H1 (cell line): ENCODE measurements at regions not wholly inside any gene's neighbourhood (a gene's known extent, or its start where the extent isn't known, plus 50 kb on each side); places are given as distances from the start of the nearest gene placed in this dataset.

ENCODE experiments used
- CTCF ChIA-PET: fragments of 300-600 bp; sonication (Branson Sonifier 250); formaldehyde crosslinking; loops from one replicate; lab custom pipeline; 2021; ENCODE audit not compliant: partially characterized antibody; lab: Charles Lee
- POLR2A ChIA-PET: fragments of 300-600 bp; sonication (Branson Sonifier 250); formaldehyde crosslinking; loops from one replicate; lab custom pipeline; 2021; ENCODE audit warnings: inconsistent platforms; ENCODE audit not compliant: partially characterized antibody; lab: Charles Lee
- DNase-seq, 2 experiments: peaks; one replicate each; pipeline versions ENCODE4 v3.0.0 to v3.0.0-alpha.2; 2010 to 2022; ENCODE audit warnings: low spot score in 2 of 2, low read depth in 1 of 2, mixed read lengths in 1 of 2
- FAIRE-seq: peaks from 2 replicates; lab custom pipeline; 2011; peaks lifted over from hg19 to GRCh38; lab: Jason Lieb, UNC
- H2AFZ ChIP-seq: 2 replicates; pipeline ENCODE4 v1.8.1; 2012; ENCODE audit warnings: low read length, inconsistent platforms
- H2AK5ac ChIP-seq: 2 replicates; pipeline ENCODE4 v1.6.1; 2013; ENCODE audit warnings: low read depth, low read length
- H2BK120ac ChIP-seq: replicated peaks from 2 replicates; pipeline ENCODE3; 2013; ENCODE audit warnings: low read depth, low read length, inconsistent platforms
- H2BK12ac ChIP-seq: 2 replicates; pipeline ENCODE4 v1.6.1; 2013; ENCODE audit warnings: low read depth, low read length
- H2BK15ac ChIP-seq: 2 replicates; pipeline ENCODE4 v1.6.1; 2013; ENCODE audit warnings: low read length
- H2BK20ac ChIP-seq: 2 replicates; pipeline ENCODE4 v1.6.1; 2013; ENCODE audit warnings: low read length
- H2BK5ac ChIP-seq: 2 replicates; pipeline ENCODE4 v1.6.1; 2013; ENCODE audit warnings: low read depth, low read length
- H3K14ac ChIP-seq: 2 replicates; pipeline ENCODE4 v1.6.1; 2013; ENCODE audit warnings: inconsistent platforms; ENCODE audit not compliant: insufficient read length
- H3K18ac ChIP-seq: 2 replicates; pipeline ENCODE4 v1.6.1; 2013; ENCODE audit warnings: low read length; ENCODE audit errors: extremely low read depth
- H3K23ac ChIP-seq: 2 replicates; pipeline ENCODE4 v1.6.1; 2013; ENCODE audit warnings: inconsistent platforms; ENCODE audit not compliant: insufficient read length
- H3K23me2 ChIP-seq: 2 replicates; pipeline ENCODE4 v1.6.1; 2013; ENCODE audit warnings: low read depth, low read length
- H3K27ac ChIP-seq: 2 replicates; pipeline ENCODE4 v1.6.1; 2011; ENCODE audit warnings: low read depth, low read length, inconsistent platforms
- H3K27me3 ChIP-seq, 4 experiments: replicated peaks in 1 of 4; 1 replicate in 1 of 4; 2 replicates in 3 of 4; pipeline versions ENCODE4 v1.6.1 to v1.8.1; 2011 to 2013; ENCODE audit warnings: low read length in 3 of 4, mild to moderate bottlenecking in 3 of 4, inconsistent platforms in 2 of 4, mixed read lengths in 2 of 4, moderate library complexity in 1 of 4; ENCODE audit not compliant: control insufficient read depth in 3 of 4, insufficient read depth in 3 of 4; ENCODE audit errors: extremely low read depth in 1 of 4
- H3K36me3 ChIP-seq, 4 experiments: 2 replicates each; pipeline versions ENCODE4 v1.6.1 to v1.8.1; 2011 to 2013; ENCODE audit warnings: mild to moderate bottlenecking in 4 of 4, low read length in 3 of 4, moderate library complexity in 2 of 4, control low read depth in 1 of 4, inconsistent platforms in 1 of 4; ENCODE audit not compliant: insufficient read depth in 4 of 4, control insufficient read depth in 2 of 4
- H3K4ac ChIP-seq: replicated peaks from 2 replicates; pipeline ENCODE3; 2013; ENCODE audit warnings: low read length, low read depth, mixed read lengths, inconsistent platforms; ENCODE audit not compliant: insufficient read length
- H3K4me1 ChIP-seq, 4 experiments: replicated peaks in 1 of 4; 1 replicate in 1 of 4; 2 replicates in 3 of 4; pipeline versions ENCODE4 v1.6.1 to v1.8.1; 2011 to 2013; ENCODE audit warnings: low read length in 3 of 4, inconsistent platforms in 2 of 4, mixed read lengths in 1 of 4; ENCODE audit not compliant: insufficient read depth in 4 of 4, control insufficient read depth in 3 of 4
- H3K4me2 ChIP-seq, 2 experiments: 2 replicates each; pipeline versions ENCODE4 v1.6.1 to v1.8.1; 2011 to 2013; ENCODE audit warnings: low read depth in 2 of 2, low read length in 2 of 2, control low read depth in 1 of 2, inconsistent platforms in 1 of 2, mild to moderate bottlenecking in 1 of 2; ENCODE audit not compliant: insufficient read depth in 1 of 2
- H3K4me3 ChIP-seq, 4 experiments: fragments of 200-600, 300-600 bp in 1 of 4; sonication (generic), shearing (Covaris generic), sonication (Bioruptor Twin) in 1 of 4; 2 replicates each; pipeline versions ENCODE4 v1.5.1 to v1.8.1; 2011 to 2016; ENCODE audit warnings: low read length in 4 of 4, low read depth in 3 of 4, control low read depth in 2 of 4, inconsistent platforms in 2 of 4, mild to moderate bottlenecking in 2 of 4, mixed read lengths in 1 of 4, moderate library complexity in 1 of 4; ENCODE audit not compliant: insufficient read depth in 2 of 4; ENCODE audit errors: extremely low read depth in 1 of 4
- H3K56ac ChIP-seq: replicated peaks from 2 replicates; pipeline ENCODE3; 2013; ENCODE audit warnings: low read depth, mild to moderate bottlenecking, mixed read lengths, low read length, inconsistent platforms; ENCODE audit not compliant: insufficient read length
- H3K79me1 ChIP-seq: 2 replicates; pipeline ENCODE4 v1.6.1; 2013; ENCODE audit warnings: low read depth, low read length, control low read depth
- H3K79me2 ChIP-seq, 2 experiments: 2 replicates each; pipeline versions ENCODE4 v1.6.1 to v1.8.1; 2012 to 2013; ENCODE audit warnings: low read length in 2 of 2, mild to moderate bottlenecking in 2 of 2, inconsistent platforms in 1 of 2; ENCODE audit not compliant: insufficient read depth in 2 of 2, control insufficient read depth in 1 of 2
- H3K9ac ChIP-seq, 4 experiments: replicated peaks in 1 of 4; 1 replicate in 1 of 4; 2 replicates in 3 of 4; pipeline versions ENCODE4 v1.6.1 to v1.8.1; 2011 to 2013; ENCODE audit warnings: low read depth in 3 of 4, low read length in 3 of 4, control low read depth in 2 of 4, mild to moderate bottlenecking in 2 of 4, moderate library complexity in 2 of 4, inconsistent platforms in 1 of 4; ENCODE audit errors: extremely low read depth in 1 of 4
- H3K9me3 ChIP-seq, 2 experiments: 2 replicates each; pipeline versions ENCODE4 v1.6.1 to v1.8.1; 2012 to 2013; ENCODE audit warnings: mild to moderate bottlenecking in 2 of 2, moderate library complexity in 2 of 2, control low read depth in 1 of 2, inconsistent platforms in 1 of 2, low read depth in 1 of 2, low read length in 1 of 2, mixed read lengths in 1 of 2; ENCODE audit not compliant: insufficient read depth in 2 of 2
- H4K20me1 ChIP-seq, 2 experiments: replicated peaks in 1 of 2; 2 replicates each; pipeline versions ENCODE3 to v1.8.1; 2011 to 2013; ENCODE audit warnings: inconsistent platforms in 2 of 2, low read length in 2 of 2, mild to moderate bottlenecking in 1 of 2; ENCODE audit not compliant: insufficient read depth in 2 of 2, control insufficient read depth in 1 of 2
- H4K5ac ChIP-seq: 2 replicates; pipeline ENCODE4 v1.6.1; 2013; ENCODE audit warnings: low read length, low read depth, mixed read lengths, inconsistent platforms; ENCODE audit not compliant: insufficient read length
- H4K8ac ChIP-seq: 2 replicates; pipeline ENCODE4 v1.8.0; 2013; ENCODE audit warnings: mild to moderate bottlenecking, moderate library complexity, low read length, inconsistent platforms; ENCODE audit not compliant: insufficient read depth; ENCODE audit errors: extremely low read depth
- H4K91ac ChIP-seq: replicated peaks from 2 replicates; pipeline ENCODE3; 2013; ENCODE audit warnings: low read length, mixed read lengths, inconsistent platforms; ENCODE audit not compliant: insufficient read length
- HDAC6 ChIP-seq: IDR thresholded peaks from one replicate; pipeline ENCODE4 v1.7.1; 2012; ENCODE audit warnings: low read depth, mild to moderate bottlenecking, inconsistent platforms, low read length, moderate library complexity
- MAFK ChIP-seq: IDR thresholded peaks from 2 replicates; pipeline ENCODE4 v1.6.1; 2012; ENCODE audit warnings: low read depth, mild to moderate bottlenecking, improper control_type of control experiment, low read length
- YY1 ChIP-seq: IDR thresholded peaks from 2 replicates; pipeline ENCODE4 v1.6.1; 2011; ENCODE audit warnings: low read depth, mild to moderate bottlenecking, low read length
- WGBS, 2 experiments: shearing (Covaris generic) in 1 of 2; methylation state at CpG; one replicate each; pipeline versions ENCODE4 v1.1.6 to v1.1.7; 2013 to 2015; ENCODE audit warnings: low lambda C conversion rate in 2 of 2, mixed read lengths in 2 of 2, inconsistent platforms in 1 of 2, low coverage in 1 of 2, missing lambda C conversion rate in 1 of 2; ENCODE audit not compliant: insufficient replicate concordance in 2 of 2, insufficient coverage in 1 of 2, insufficient read length in 1 of 2; ENCODE audit errors: extremely low coverage in 1 of 2, missing lambda C conversion rate in 1 of 2; 5-methylcytosine and 5-hydroxymethylcytosine counted together

DNA sequence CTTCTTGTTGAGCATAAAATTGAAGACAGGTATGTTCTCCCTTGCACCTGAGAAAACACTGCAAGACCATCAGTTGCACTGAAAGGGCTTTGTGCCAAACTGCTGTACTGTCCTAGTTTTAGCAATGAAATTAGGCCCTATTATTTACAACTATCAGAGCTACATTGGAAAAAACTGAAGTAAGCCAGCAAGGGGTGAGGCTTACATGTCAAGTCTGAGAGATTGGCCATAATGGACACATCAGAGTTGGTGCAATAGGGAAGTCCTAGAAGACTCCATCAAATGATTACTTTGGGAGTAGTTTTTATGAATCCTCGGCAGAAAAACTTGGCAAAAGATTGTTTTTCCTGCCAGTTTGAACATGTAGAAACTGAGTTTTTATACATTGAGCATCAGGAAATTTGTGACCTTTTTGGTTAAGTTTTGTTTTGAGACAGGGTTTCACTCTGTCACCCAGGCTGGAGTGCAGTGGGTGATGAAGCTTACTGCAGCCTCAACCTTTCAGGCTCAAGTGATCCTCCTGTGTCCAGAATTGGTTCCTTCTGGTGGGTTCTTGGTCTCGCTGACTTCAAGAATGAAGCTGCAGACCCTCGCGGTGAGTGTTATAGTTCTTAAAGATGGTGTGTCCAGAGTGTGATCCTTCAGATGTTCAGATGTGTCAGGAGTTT is 160.1 kb upstream of the BANK1 start:
- Histone ChIP-seq H3K79me2 (no peaks in the 10 kb centered on the region), H2AFZ (no peak overlapping the region), H3K18ac (no peak overlapping the region), H2AK5ac (no peak overlapping the region), H4K8ac (no peak overlapping the region), H3K27ac (no peak overlapping the region), H3K9ac (no peak overlapping the region), H3K36me3 (no peaks in the 10 kb centered on the region), H3K23ac (no peak overlapping the region), H2BK20ac (no peak overlapping the region), H3K4me2 (no peak overlapping the region), H4K20me1 (no peaks in the 10 kb centered on the region), H4K5ac (no peak overlapping the region), H2BK12ac (no peak overlapping the region), H2BK120ac (no peak overlapping the region), H2BK5ac (no peak overlapping the region), H3K56ac (no peak overlapping the region), H3K23me2 (no peaks in the 10 kb centered on the region), H3K27me3 (no peaks in the 10 kb centered on the region), H2BK15ac (no peak overlapping the region), H3K4me1 (no peaks in the 10 kb centered on the region), H4K91ac (no peak overlapping the region), H3K4me3 (no peak overlapping the region), H3K79me1 (no peaks in the 10 kb centered on the region), H3K9me3 (0 out of 4 replicates have a peak, but pooled peaks cover 0 to 4% of the 10 kb centered on the region in 2 experiments), H3K4ac (no peak overlapping the region), H3K14ac (no peak overlapping the region)
- TF ChIP-seq HDAC6, result no peak
- TF ChIP-seq YY1, result no peak
- TF ChIP-seq MAFK, result no peak
- POLR2A ChIA-PET, result no interaction called here
- DNase-seq (no peak), FAIRE-seq (no peak)
- CTCF ChIA-PET, result interaction anchor here (0.6 kb wide), 1 partner anchor 483 kb away, joined by 3 read pairs; no protein-coding TSS in a partner anchor
- 95% methylated on average over 4 of the region's 4 CpGs; no CpG with 5 or more reads in 1 of the 2 experiments for WGBS, 2 experiments
